A549 (cell line): ENCODE measurements at regions not wholly inside any gene's neighbourhood (a gene's known extent, or its start where the extent isn't known, plus 50 kb on each side); places are given as distances from the start of the nearest gene placed in this dataset.

Source experiments
- TF ChIP-seq, protein P1 (sequence below): fragments of >200 bp; sonication (Bioruptor Twin); formaldehyde crosslinking; IDR thresholded peaks from 3 replicates; pipeline ENCODE4 v1.6.1; 2016
- TF ChIP-seq, protein P2 (sequence below): fragments of >200 bp; sonication (Bioruptor Twin); formaldehyde crosslinking; IDR thresholded peaks from 3 replicates; pipeline ENCODE4 v1.5.1; 2016

DNA sequence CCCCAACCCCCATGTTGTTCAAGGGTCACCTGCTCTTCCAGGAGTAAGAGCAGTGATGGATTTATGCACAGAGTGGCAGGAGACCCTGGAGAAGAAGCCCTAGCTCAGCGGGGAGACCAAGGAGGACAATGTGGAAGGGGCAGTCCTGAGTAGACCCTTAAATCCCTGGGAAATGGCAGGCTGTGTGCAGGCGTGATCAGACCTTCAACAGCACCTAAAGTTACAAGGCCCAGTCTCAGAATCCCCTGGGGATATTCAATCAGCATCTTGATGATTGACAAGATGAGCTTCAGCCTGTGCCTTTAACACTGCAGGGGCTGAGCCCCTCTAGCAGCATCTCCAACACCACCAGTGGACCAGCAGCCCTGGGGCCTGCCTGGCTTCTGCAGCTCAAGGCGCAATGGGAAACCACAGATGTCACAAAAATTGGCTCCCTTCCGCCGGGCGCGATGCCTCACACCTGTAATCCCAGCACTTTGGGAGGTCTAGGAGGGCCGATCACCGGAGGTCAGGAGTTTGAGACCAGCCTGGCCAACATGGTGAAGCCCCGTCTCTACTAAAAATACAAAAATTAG lies 60.4 kb downstream of the IRF2BP2 start:
- TF ChIP-seq, protein P1, sequence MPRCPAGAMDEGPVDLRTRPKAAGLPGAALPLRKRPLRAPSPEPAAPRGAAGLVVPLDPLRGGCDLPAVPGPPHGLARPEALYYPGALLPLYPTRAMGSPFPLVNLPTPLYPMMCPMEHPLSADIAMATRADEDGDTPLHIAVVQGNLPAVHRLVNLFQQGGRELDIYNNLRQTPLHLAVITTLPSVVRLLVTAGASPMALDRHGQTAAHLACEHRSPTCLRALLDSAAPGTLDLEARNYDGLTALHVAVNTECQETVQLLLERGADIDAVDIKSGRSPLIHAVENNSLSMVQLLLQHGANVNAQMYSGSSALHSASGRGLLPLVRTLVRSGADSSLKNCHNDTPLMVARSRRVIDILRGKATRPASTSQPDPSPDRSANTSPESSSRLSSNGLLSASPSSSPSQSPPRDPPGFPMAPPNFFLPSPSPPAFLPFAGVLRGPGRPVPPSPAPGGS = no peak
- TF ChIP-seq, protein P2, sequence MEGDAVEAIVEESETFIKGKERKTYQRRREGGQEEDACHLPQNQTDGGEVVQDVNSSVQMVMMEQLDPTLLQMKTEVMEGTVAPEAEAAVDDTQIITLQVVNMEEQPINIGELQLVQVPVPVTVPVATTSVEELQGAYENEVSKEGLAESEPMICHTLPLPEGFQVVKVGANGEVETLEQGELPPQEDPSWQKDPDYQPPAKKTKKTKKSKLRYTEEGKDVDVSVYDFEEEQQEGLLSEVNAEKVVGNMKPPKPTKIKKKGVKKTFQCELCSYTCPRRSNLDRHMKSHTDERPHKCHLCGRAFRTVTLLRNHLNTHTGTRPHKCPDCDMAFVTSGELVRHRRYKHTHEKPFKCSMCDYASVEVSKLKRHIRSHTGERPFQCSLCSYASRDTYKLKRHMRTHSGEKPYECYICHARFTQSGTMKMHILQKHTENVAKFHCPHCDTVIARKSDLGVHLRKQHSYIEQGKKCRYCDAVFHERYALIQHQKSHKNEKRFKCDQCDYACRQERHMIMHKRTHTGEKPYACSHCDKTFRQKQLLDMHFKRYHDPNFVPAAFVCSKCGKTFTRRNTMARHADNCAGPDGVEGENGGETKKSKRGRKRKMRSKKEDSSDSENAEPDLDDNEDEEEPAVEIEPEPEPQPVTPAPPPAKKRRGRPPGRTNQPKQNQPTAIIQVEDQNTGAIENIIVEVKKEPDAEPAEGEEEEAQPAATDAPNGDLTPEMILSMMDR = no peak
